Left lung (tissue), 4 donors: ENCODE measurements at regions not wholly inside any gene's neighbourhood (a gene's known extent, or its start where the extent isn't known, plus 50 kb on each side); places are given as distances from the start of the nearest gene placed in this dataset.

Source experiments
- ATAC-seq: fragments of 200-7000 bp; cut with Tn5 transposase; one replicate; pipeline ENCODE4 v1.9.1; 2020; ENCODE audit warnings: moderate library complexity
- DNase-seq, 4 donors: peaks; one replicate each; pipeline ENCODE4 v3.0.0-alpha.2; 2013 to 2020
- H3K27ac ChIP-seq, 2 donors: fragments of 200-600 bp; sonication (generic) in 1 of 2; one replicate each; pipeline versions ENCODE4 v1.5.0 to v1.8.0; 2020 to 2021
- H3K27me3 ChIP-seq, 2 donors: fragments of 200-600 bp; sonication (generic) in 1 of 2; one replicate each; pipeline versions ENCODE4 v1.5.0 to v1.8.0; 2020 to 2021
- H3K36me3 ChIP-seq, 2 donors: fragments of 200-600 bp; sonication (generic) in 1 of 2; one replicate each; pipeline versions ENCODE4 v1.5.0 to v1.8.0; 2020 to 2021
- H3K4me1 ChIP-seq, 2 donors: fragments of 200-600 bp; one replicate each; pipeline ENCODE4 v1.8.0; 2021
- H3K4me3 ChIP-seq, 2 donors: fragments of 200-600 bp; sonication (generic) in 1 of 2; one replicate each; pipeline versions ENCODE4 v1.5.0 to v1.8.0; 2020 to 2021; ENCODE audit warnings: mild to moderate bottlenecking in 1 of 2
- H3K9me3 ChIP-seq, 2 donors: fragments of 200-600 bp; sonication (generic) in 1 of 2; one replicate each; pipeline versions ENCODE4 v1.5.0 to v1.8.0; 2020 to 2021
- CTCF ChIP-seq, 2 donors: fragments of 200-600 bp; sonication (generic) in 1 of 2; IDR thresholded peaks; one replicate each; pipeline versions ENCODE4 v1.5.0 to v1.8.0; 2021; ENCODE audit warnings: antibody characterized with exemption in 2 of 2
- intact Hi-C, 2 donors: fragments of 100-400 bp; cut with DNase I; formaldehyde crosslinking; loops; one replicate each; pipeline versions ENCODE4 v1.11.2 to v1.14.2; 2022
- donor health status: DM: no; HTN: yes; CAD: no.
- donor health status: DM: no; HTN: no; CAD: no.

DNA sequence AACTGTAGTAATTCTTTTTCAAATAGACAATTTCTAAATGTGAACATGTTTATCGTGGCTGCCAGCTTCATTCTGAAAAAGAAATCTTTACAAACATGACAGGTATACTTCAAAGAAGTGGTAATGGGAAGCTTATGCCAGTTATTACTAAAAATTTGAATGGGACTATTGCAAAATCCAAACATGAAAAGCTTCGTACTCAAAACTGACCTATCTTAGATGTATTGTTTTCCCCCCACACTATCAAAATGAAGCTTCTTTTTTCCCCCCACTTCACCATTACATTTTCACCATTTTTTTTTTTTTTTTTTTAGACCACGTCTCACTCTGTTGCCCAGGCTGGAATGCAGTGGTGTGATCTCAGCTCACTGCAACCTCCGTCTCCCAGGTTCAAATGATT is 50.4 kb upstream of the SERTAD2 start:
- H3K27me3 ChIP-seq, result no peaks in the 10 kb centered on the region
- no peak overlapping the region for H3K27ac ChIP-seq
- H3K9me3 ChIP-seq, result peaks cover 0 to 4% of the 10 kb centered on the region in 2 donors
- H3K4me1 ChIP-seq, result peaks cover 0 to 13% of the 10 kb centered on the region in 2 donors
- no peaks in the 10 kb centered on the region for H3K36me3 ChIP-seq
- no peak for DNase-seq
- no peak for TF ChIP-seq CTCF (IDR thresholded peaks at IDR 0.05)
- no peak overlapping the region for H3K4me3 ChIP-seq
- ATAC-seq, result no peak
- intact Hi-C loops, result no loop called here

- Histone ChIP-seq H3K4me1 (peaks cover 0 to 4% of the 10 kb centered on the region in 2 donors), H3K9me3 (peaks cover 0 to 4% of the 10 kb centered on the region in 2 donors), H3K27ac (no peak overlapping the region), H3K27me3 (no peaks in the 10 kb centered on the region), H3K4me3 (no peak overlapping the region), H3K36me3 (no peaks in the 10 kb centered on the region)
- DNase-seq (no peak), ATAC-seq (no peak)
- intact Hi-C loops, result no loop called here
- TF ChIP-seq CTCF (IDR thresholded peaks at IDR 0.05), result no peak
Observed at GRCh38 chr2:64704996-64705395, 51.3 kb upstream of the SERTAD2 start.

DNA sequence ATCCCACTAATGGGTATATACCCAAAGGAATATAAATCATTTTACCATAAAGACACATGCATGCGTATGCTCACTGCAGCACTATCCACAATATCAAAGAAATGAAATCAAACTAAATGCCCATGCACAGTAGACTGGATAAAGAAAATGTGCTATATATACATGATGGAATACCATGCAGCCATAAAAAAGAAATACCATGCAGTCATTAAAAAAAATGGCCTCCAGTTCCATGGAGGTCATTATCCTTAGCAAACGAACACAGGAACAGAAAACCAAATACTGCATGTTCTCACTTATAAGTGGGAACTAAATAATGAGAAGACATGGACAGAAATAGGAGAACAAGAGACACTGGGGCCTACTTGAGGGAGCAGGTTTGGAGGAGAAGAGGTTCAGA is 53.6 kb upstream of the SERTAD2 start:
- no peak overlapping the region for H3K27ac ChIP-seq
- intact Hi-C loops, result no loop called here
- ATAC-seq, result no peak
- no peak for TF ChIP-seq CTCF (IDR thresholded peaks at IDR 0.05)
- H3K4me3 ChIP-seq, result no peak overlapping the region
- no peak for DNase-seq
- peaks cover 0 to 8% of the 10 kb centered on the region in 2 donors for H3K4me1 ChIP-seq
- peaks cover 0 to 4% of the 10 kb centered on the region in 2 donors for H3K9me3 ChIP-seq
- H3K27me3 ChIP-seq, result no peaks in the 10 kb centered on the region
- H3K36me3 ChIP-seq, result no peaks in the 10 kb centered on the region

DNA sequence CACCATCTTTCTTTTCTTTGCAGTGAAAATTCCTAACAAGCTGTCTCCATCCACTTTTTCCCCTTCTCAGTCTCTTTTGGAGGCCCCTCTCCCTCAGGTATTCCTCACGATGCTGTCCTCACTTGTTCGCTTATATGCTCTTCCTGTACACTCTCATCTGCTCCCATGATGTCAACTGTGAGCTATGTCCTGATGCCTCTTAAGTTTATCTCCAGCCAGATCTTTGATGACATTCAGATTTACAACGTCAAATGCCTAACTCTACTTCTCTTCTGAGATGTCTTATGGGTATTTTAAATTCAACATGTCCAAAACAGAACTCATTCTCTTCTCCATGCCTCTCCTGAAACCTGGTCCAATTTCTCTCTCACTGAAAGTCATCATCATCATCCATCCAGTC is 55.1 kb upstream of the SERTAD2 start:
- DNase-seq (no peak), ATAC-seq (no peak)
- Histone ChIP-seq H3K4me3 (no peak overlapping the region), H3K27me3 (no peaks in the 10 kb centered on the region), H3K27ac (no peak overlapping the region), H3K4me1 (peaks cover 0 to 8% of the 10 kb centered on the region in 2 donors), H3K36me3 (no peaks in the 10 kb centered on the region), H3K9me3 (peaks cover 0 to 4% of the 10 kb centered on the region in 2 donors)
- intact Hi-C loops, result no loop called here
- TF ChIP-seq CTCF (IDR thresholded peaks at IDR 0.05), result no peak

GRCh38 chr2:64711252-64711800 is 57.6 kb upstream of the SERTAD2 start:
- ATAC-seq (no peak), DNase-seq (no peak)
- no peak for TF ChIP-seq CTCF (IDR thresholded peaks at IDR 0.05)
- Histone ChIP-seq H3K27ac (peak overlapping the region in 1 of 2 donors; percentile 28), H3K4me1 (peaks cover 0 to 8% of the 10 kb centered on the region in 2 donors), H3K27me3 (no peaks in the 10 kb centered on the region), H3K9me3 (peaks cover 0 to 4% of the 10 kb centered on the region in 2 donors), H3K36me3 (no peaks in the 10 kb centered on the region), H3K4me3 (no peak overlapping the region)
- intact Hi-C loops, result no loop called here
